PFSK-1 (cell line): ENCODE measurements at regions not wholly inside any gene's neighbourhood (a gene's known extent, or its start where the extent isn't known, plus 50 kb on each side); places are given as distances from the start of the nearest gene placed in this dataset.

ENCODE experiments used
- FOXP2 ChIP-seq: optimal IDR thresholded peaks from 2 replicates; pipeline ENCODE3; 2011; ENCODE audit warnings: borderline replicate concordance, control low read depth, inconsistent platforms; ENCODE audit not compliant: insufficient read depth; ENCODE audit errors: extremely low read length, extremely low read depth
- POLR2AphosphoS5 ChIP-seq: IDR thresholded peaks from 2 replicates; pipeline ENCODE4 v1.6.1; 2012; ENCODE audit warnings: low read depth, mild to moderate bottlenecking, control low read depth, low read length, moderate library complexity
- REST ChIP-seq, 2 experiments: IDR thresholded peaks; 2 replicates each; pipeline versions ENCODE4 v1.6.1 to v1.8.0; 2011 to 2012; ENCODE audit warnings: low read depth in 2 of 2, low read length in 2 of 2, control low read depth in 1 of 2, inconsistent platforms in 1 of 2, mild to moderate bottlenecking in 1 of 2, moderate library complexity in 1 of 2; ENCODE audit not compliant: insufficient read depth in 1 of 2
- SIN3A ChIP-seq: IDR thresholded peaks from 2 replicates; pipeline ENCODE4 v1.6.1; 2012; ENCODE audit warnings: mild to moderate bottlenecking, low read length, moderate library complexity, borderline replicate concordance; ENCODE audit not compliant: insufficient read depth
- TAF1 ChIP-seq: IDR thresholded peaks from 2 replicates; pipeline ENCODE4 v1.6.1; 2012; ENCODE audit warnings: low read length, control low read depth, borderline replicate concordance; ENCODE audit not compliant: insufficient read depth

GRCh38 chr12:58363971-58364370 is 422.6 kb downstream of the ATP23 start:
- TF ChIP-seq TAF1, result no peak
- TF ChIP-seq REST (IDR thresholded peaks at IDR 0.05; ENCODE audit: insufficient read depth in 1 of 2, low read depth in 2 of 2, low read length in 2 of 2), result no peak
- TF ChIP-seq FOXP2, result no peak
- no peak for TF ChIP-seq SIN3A
- TF ChIP-seq POLR2AphosphoS5, result no peak

DNA sequence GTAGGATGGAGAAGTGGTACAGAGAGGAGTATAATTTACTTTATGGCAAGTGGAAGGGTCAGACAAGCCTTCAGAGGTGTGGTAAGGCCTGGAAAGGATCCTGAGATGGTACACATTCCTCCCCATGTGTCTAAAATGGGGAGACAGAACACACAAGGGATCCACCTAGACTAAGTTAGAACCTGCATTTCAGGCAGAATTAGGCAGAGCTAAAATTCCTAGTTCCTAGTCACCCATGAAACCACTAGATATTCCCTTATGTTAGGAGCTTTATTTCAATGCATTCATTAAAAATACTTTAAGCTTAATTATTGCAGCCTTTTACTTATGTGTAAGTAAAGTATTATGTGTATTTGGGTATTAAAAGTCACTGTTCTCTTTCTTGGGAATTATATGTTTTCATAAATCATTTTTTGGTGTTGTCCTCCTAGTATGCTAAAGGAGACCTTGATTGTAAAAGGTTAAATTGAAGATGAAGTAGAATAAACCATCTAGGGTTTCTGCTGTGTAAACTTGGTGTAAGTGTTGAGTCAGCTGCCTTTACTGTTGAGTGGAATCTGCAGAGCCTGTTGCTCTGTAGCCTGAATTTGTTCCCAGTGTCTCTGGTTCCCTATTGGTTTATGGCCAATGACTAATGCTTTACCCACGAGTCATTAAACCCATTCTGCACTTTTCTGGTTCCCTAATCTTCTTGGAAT is 423.2 kb downstream of the ATP23 start:
- TF ChIP-seq SIN3A (no peak), FOXP2 (no peak), TAF1 (no peak), POLR2AphosphoS5 (no peak), REST (IDR thresholded peaks at IDR 0.05; ENCODE audit: insufficient read depth in 1 of 2, low read depth in 2 of 2, low read length in 2 of 2) (no peak)

GRCh38 chr12:58365087-58365390 is 423.7 kb downstream of the ATP23 start:
- no peak for TF ChIP-seq POLR2AphosphoS5
- TF ChIP-seq SIN3A, result no peak
- no peak for TF ChIP-seq REST (IDR thresholded peaks at IDR 0.05; ENCODE audit: insufficient read depth in 1 of 2, low read depth in 2 of 2, low read length in 2 of 2)
- no peak for TF ChIP-seq TAF1
- TF ChIP-seq FOXP2, result no peak

- no peak for TF ChIP-seq SIN3A
- no peak for TF ChIP-seq POLR2AphosphoS5
- no peak for TF ChIP-seq TAF1
- TF ChIP-seq FOXP2, result no peak
- TF ChIP-seq REST (IDR thresholded peaks at IDR 0.05; ENCODE audit: insufficient read depth in 1 of 2, low read depth in 2 of 2, low read length in 2 of 2), result no peak
Observed at GRCh38 chr12:58367041-58367440, 425.7 kb downstream of the ATP23 start.

DNA sequence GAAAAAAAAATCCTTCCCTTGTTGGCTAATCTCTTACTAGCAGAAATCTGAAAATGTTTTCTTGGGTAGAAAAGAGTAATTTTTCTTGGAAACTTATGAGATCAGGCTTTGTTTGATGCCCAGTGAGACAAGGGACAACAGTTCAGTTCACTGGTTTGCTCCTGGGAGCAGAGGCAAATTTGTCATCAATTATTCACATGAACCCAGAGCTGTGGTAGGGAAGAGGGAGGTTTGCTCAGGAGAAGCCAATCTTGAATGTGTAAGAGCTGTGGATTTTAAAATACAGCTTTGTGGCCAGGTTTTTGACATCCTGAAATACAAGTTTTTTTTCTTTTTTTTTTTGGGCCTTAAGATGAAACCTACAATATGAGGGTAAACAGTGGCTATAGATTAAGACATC is 426.6 kb downstream of the ATP23 start:
- no peak for TF ChIP-seq SIN3A
- no peak for TF ChIP-seq FOXP2

DNA sequence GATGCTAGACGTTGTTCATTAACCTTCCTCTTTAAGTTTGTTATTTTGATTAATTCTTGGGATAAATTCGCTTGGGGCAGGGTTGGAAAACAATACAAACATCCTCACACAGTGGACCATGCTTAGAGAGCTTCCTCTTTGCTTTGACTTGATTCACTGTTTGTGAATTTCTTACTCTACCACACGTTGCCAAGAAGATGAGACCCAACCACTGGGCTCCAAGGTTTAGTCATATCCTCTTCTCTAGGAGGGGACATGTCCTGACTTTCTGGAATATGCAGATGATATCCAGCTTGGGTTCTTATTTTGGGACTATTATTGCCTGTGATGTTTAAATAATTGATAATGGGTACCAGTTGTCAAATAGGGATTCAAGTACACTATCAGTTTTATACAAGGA is 428.2 kb downstream of the ATP23 start:
- TF ChIP-seq TAF1 (no peak), REST (IDR thresholded peaks at IDR 0.05; ENCODE audit: insufficient read depth in 1 of 2, low read depth in 2 of 2, low read length in 2 of 2) (no peak), SIN3A (no peak), POLR2AphosphoS5 (no peak), FOXP2 (no peak)
